GM12874 (cell line): ENCODE measurements at regions not wholly inside any gene's neighbourhood (a gene's known extent, or its start where the extent isn't known, plus 50 kb on each side); places are given as distances from the start of the nearest gene placed in this dataset.

ENCODE experiments used
- CTCF ChIP-seq: IDR thresholded peaks from 2 replicates; pipeline ENCODE4 v1.5.1; 2011; ENCODE audit warnings: low read depth, mild to moderate bottlenecking, control low read depth, low read length, moderate library complexity; ENCODE audit not compliant: insufficient read depth

DNA sequence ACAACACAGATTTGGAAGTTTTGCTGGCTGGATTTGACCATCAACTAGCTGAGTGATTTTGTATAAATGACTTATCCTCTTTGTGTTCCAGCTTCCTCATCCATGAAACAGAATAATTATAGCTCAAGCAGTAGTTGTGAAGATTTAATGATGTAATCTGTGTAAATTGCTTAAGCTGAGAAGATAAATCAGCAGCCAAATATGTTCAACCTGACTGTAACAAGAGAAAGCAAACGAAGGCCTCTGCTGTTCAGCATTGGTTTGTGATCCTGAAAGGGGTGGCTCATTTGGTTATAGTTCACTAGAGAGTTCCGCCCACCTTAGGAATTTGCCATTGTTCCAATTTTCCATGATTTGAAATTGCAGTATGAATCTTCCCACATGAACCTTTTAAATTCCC is 75.7 kb upstream of the CCDC112 start:
- TF ChIP-seq CTCF: no peak

GRCh38 chr5:115369430-115370144 is 73.1 kb upstream of the CCDC112 start:
- TF ChIP-seq CTCF: no peak

DNA sequence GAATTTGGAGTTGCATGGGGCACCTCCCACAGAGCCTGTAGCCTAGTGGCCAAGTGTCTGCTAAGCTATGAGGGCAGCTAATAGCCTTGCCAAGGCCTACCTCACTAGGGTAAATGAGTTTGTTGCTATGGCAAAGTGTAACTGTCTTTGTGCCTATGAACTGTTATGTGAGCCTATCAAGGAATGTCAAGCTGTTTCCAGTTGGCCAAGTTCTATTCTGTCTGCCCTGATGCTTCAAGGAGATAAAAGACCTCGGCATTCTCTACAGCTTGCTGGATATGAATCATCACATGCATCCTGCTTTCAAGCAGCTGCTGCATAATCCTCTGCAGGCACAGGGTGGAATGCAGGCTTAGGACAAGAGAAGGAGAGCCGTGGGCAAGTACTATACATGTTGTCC is 69.8 kb upstream of the CCDC112 start:
- no peak for TF ChIP-seq CTCF

DNA sequence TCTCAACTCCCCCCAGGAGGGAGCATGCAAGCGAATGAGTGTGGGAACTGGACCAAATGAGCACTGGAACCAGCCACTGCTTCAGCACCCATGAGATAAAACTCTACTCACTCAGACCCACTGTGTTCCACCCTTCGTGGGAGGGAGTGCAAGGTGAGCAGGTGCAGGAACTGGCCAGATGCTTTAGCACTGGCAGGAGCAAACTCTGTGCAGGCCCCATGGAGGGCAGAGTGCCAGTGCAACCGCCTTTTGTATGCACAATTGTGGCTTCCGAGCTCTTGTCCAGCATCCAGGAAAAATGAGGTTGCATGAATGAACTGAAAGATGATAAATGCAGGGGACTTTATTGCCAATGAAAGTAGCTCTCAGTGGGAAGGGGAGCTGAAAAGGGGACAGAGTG is 67.4 kb upstream of the CCDC112 start:
- no peak for TF ChIP-seq CTCF

GRCh38 chr5:115360046-115360685 is 63.7 kb upstream of the CCDC112 start:
- no peak for TF ChIP-seq CTCF

GRCh38 chr5:115355767-115356381 is 59.4 kb upstream of the CCDC112 start:
- no peak for TF ChIP-seq CTCF

- TF ChIP-seq CTCF: no peak
Measured at GRCh38 chr5:115355095-115355494, 58.6 kb upstream of the CCDC112 start.
